Pancreas (tissue), 10 donors: ENCODE measurements at regions not wholly inside any gene's neighbourhood (a gene's known extent, or its start where the extent isn't known, plus 50 kb on each side); places are given as distances from the start of the nearest gene placed in this dataset.
A peak's percentile ranks its signal among the peaks of the same experiment; 100 is the strongest.

ENCODE experiments used
- ATAC-seq, 4 donors: fragments of 200-7000 bp; cut with Tn5 transposase; one replicate each; pipeline versions ENCODE4 v1.8.0 to v1.9.1; 2020; ENCODE audit warnings: mild to moderate bottlenecking in 4 of 4, moderate library complexity in 4 of 4
- DNase-seq, 6 donors: peaks; one replicate each; pipeline ENCODE4 v3.0.0-alpha.2; 2020
- FAIRE-seq: peaks from 2 replicates; lab custom pipeline; 2012; peaks lifted over from hg19 to GRCh38; lab: Jason Lieb, UNC
- H3K27ac ChIP-seq, 4 donors: fragments of 200-600 bp; sonication (generic); 1 replicate in 3 of 4; 2 replicates in 1 of 4; pipeline versions ENCODE4 v1.5.0 to v1.8.0; 2020
- H3K27me3 ChIP-seq, 4 donors: fragments of 200-600 bp; one replicate each; pipeline ENCODE4 v1.8.0; 2021
- H3K36me3 ChIP-seq, 3 donors: fragments of 200-600 bp; sonication (generic) in 1 of 3; one replicate each; pipeline versions ENCODE4 v1.5.0 to v1.8.0; 2020 to 2021
- H3K4me1 ChIP-seq, 3 donors: fragments of 200-600 bp; one replicate each; pipeline ENCODE4 v1.8.0; 2021
- H3K4me3 ChIP-seq, 4 donors: fragments of 200-600 bp; sonication (generic) in 2 of 4; one replicate each; pipeline versions ENCODE4 v1.5.0 to v1.8.0; 2020 to 2021
- H3K9me3 ChIP-seq, 4 donors: fragments of 200-600 bp; one replicate each; pipeline ENCODE4 v1.8.0; 2021
- WGBS, 2 donors: extraction: QIAGEN DNeasy Blood & Tissue Kit; methylation state at CpG; one replicate each; pipeline ENCODE4 v1.1.7; 2013; 5-methylcytosine and 5-hydroxymethylcytosine counted together
- intact Hi-C, 3 donors: fragments of 100-400 bp; cut with DNase I; formaldehyde crosslinking; loops; one replicate each; pipeline versions ENCODE4 v1.11.1 to v1.14.2; 2022
- TF ChIP-seq, protein P1 (sequence below), 4 donors: fragments of 200-600 bp; sonication (generic) in 3 of 4; IDR thresholded peaks; one replicate each; pipeline versions ENCODE4 v1.5.0 to v1.8.0; 2021; ENCODE audit warnings: antibody characterized with exemption in 4 of 4
- donor health status: healthy with polysubstance abuse.
- donor health status: DM: no; HTN: no; CAD: no; lungs with moderate emphysema.
- donor health status: DM: no; HTN: no; CAD: no.
- donor health status: control.
- donor health status: control.
- donor health status: Bipolar disorder and iron deficiency.
- donor health status: DM: yes; HTN: yes; CAD: no.
- donor health status: DM: no; HTN: no; CAD: no.
- donor health status: DM: no; HTN: no; CAD: no.
- donor health status: DM: yes; HTN: yes; CAD: no.

DNA sequence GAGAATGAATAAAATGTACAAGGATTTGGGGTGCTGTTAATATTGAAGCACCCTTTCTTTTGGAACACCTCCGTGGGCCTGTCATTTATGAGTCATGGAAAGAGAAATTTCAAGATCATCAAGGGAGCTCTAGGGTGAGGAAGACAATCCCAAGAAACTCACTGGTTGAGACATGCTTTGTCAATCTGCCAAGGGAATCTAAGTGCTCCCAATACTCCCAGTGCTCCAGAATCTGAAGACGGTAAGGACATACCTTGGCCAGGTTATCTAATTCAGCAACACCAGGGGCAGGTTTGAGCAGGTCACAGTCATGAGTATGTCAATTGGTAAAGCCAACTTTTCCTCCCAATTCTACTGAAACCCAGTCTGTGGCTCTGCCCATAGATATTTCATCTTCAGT, 556.4 kb upstream of the CPEB2 start:
- no peaks in the 10 kb centered on the region for H3K9me3 ChIP-seq
- intact Hi-C loops: no loop called here

DNA sequence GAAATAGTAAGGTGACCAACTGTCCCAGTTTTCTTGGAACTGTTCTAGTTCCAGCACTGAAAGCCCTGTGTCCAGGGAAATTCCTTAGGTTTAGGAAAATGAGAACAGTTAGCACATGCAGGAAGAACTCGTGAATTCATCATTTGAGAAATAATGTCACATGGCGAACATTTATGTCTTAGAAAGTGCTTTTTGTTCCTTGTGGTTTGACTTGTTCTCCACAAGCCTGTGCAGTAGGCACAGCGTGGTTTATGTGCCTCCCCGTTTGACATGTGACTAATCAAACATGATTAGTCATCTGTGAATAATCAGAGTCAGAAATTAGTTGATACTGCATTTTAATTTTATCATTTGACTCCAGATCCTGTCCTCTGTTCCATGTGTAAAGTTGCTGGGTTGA, 556.0 kb upstream of the CPEB2 start:
- FAIRE-seq (no peak), ATAC-seq (peak in 3 of 4 donors; percentile 37 to 46 (median 46)), DNase-seq (no peak)
- WGBS, 2 donors: 55 to 56% methylated on average over 4 of the region's 4 CpGs
- Histone ChIP-seq H3K9me3 (no peaks in the 10 kb centered on the region), H3K27ac (no peak overlapping the region), H3K36me3 (no peaks in the 10 kb centered on the region), H3K27me3 (no peaks in the 10 kb centered on the region), H3K4me1 (no peaks in the 10 kb centered on the region), H3K4me3 (no peak overlapping the region)
- intact Hi-C loops: no loop called here
- TF ChIP-seq, protein P1, sequence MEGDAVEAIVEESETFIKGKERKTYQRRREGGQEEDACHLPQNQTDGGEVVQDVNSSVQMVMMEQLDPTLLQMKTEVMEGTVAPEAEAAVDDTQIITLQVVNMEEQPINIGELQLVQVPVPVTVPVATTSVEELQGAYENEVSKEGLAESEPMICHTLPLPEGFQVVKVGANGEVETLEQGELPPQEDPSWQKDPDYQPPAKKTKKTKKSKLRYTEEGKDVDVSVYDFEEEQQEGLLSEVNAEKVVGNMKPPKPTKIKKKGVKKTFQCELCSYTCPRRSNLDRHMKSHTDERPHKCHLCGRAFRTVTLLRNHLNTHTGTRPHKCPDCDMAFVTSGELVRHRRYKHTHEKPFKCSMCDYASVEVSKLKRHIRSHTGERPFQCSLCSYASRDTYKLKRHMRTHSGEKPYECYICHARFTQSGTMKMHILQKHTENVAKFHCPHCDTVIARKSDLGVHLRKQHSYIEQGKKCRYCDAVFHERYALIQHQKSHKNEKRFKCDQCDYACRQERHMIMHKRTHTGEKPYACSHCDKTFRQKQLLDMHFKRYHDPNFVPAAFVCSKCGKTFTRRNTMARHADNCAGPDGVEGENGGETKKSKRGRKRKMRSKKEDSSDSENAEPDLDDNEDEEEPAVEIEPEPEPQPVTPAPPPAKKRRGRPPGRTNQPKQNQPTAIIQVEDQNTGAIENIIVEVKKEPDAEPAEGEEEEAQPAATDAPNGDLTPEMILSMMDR (IDR thresholded peaks at IDR 0.05): no peak

More for the DNA sequence above, 556.4 kb upstream of the CPEB2 start:
- Histone ChIP-seq H3K27ac (no peak overlapping the region), H3K36me3 (no peaks in the 10 kb centered on the region), H3K27me3 (no peaks in the 10 kb centered on the region), H3K4me3 (no peak overlapping the region), H3K4me1 (no peaks in the 10 kb centered on the region)
- ATAC-seq: no peak
- 86 to 87% methylated on average over 2 of the region's 2 CpGs for WGBS, 2 donors
- no peak for DNase-seq
- TF ChIP-seq, protein P1 (IDR thresholded peaks at IDR 0.05): no peak
- FAIRE-seq: no peak

DNA sequence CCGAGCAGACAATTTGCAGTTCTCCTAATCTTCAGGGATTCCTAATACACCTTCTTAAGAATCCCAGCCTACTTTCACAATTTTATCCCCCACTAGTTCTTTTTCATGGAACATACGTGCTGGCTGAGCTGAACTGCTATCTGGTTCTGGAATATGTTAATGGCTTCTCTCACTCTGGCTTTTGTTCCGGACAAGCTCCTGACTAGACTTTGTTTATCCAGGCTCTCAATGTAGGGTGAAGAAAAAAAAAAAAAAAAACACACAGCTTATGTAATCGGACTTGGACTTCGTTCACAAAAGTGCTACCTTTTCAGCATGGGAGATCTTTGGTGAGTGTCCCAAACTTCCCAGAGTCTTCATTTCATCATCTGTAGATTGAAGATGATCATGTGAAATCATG, 555.4 kb upstream of the CPEB2 start:
- intact Hi-C loops: no loop called here
- ATAC-seq: peak; percentile 63 to 93 (median 83)
- H3K27ac ChIP-seq: no peak overlapping the region

DNA sequence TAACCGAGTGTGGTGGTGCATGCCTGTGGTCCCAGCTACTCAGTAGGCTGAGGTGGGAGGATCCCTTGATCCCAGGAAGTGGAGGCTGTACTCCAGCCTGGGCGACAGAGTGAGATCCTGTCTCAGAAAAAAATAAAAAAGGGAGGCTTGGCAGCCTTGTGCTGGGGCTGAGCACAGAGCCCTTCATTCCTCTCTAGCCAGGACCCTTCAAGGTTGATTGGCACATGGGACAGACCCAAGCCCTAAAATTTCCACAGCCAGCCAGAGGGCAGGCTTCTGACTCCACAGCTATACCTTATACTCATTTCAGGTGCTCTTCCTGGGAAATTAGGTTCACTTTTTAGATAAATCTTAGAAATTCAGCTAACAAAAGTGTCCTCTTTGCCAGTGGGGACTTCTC, 553.0 kb upstream of the CPEB2 start:
- Histone ChIP-seq H3K4me1 (no peaks in the 10 kb centered on the region), H3K27ac (no peak overlapping the region), H3K27me3 (no peaks in the 10 kb centered on the region), H3K36me3 (no peaks in the 10 kb centered on the region), H3K9me3 (no peaks in the 10 kb centered on the region), H3K4me3 (no peak overlapping the region)
- DNase-seq (no peak), ATAC-seq (no peak), FAIRE-seq (no peak)
- TF ChIP-seq, protein P1 (IDR thresholded peaks at IDR 0.05): no peak
- 75 to 77% methylated on average over 2 of the region's 2 CpGs for WGBS, 2 donors
- intact Hi-C loops: no loop called here

More for the DNA sequence above, 555.4 kb upstream of the CPEB2 start:
- Histone ChIP-seq H3K4me3 (no peak overlapping the region), H3K4me1 (no peaks in the 10 kb centered on the region), H3K36me3 (no peaks in the 10 kb centered on the region), H3K27me3 (no peaks in the 10 kb centered on the region), H3K9me3 (no peaks in the 10 kb centered on the region)
- TF ChIP-seq, protein P1 (IDR thresholded peaks at IDR 0.05): no peak
- FAIRE-seq (no peak), DNase-seq (peak in 1 of 6 donors; percentile 10)
- 21 to 31% methylated on average over 5 of the region's 5 CpGs for WGBS, 2 donors

DNA sequence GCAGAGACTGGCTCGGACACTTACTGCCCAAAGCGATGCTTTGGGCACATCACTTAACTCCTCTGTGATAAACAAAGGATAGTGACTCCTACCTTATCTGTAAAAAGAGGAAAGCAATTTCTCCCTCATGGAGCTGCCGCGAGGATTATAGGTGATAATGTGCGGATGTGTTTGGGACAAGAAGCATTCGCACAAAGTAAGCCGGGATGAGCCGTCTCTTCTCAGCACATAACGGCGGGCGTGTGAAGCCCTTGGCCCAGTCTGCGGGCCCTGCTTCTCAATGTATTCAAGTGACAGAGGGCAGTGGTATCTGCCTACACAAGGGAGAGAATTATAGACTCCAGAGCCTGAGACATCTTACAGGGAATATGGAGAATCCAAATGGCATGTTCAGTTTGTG, 550.3 kb upstream of the CPEB2 start:
- Histone ChIP-seq H3K36me3 (no peaks in the 10 kb centered on the region), H3K4me1 (no peaks in the 10 kb centered on the region), H3K27me3 (no peaks in the 10 kb centered on the region), H3K9me3 (no peaks in the 10 kb centered on the region), H3K27ac (no peak overlapping the region), H3K4me3 (no peak overlapping the region)
- intact Hi-C loops: no loop called here
- WGBS, 2 donors: 94 to 95% methylated on average over 12 of the region's 12 CpGs
- no peak for DNase-seq
- FAIRE-seq: no peak
- no peak for ATAC-seq
- TF ChIP-seq, protein P1 (IDR thresholded peaks at IDR 0.05): no peak
